ENCODE measurements at regions not wholly inside any gene's neighbourhood (a gene's known extent, or its start where the extent isn't known, plus 50 kb on each side); places are given as distances from the start of the nearest gene placed in this dataset.

DNA sequence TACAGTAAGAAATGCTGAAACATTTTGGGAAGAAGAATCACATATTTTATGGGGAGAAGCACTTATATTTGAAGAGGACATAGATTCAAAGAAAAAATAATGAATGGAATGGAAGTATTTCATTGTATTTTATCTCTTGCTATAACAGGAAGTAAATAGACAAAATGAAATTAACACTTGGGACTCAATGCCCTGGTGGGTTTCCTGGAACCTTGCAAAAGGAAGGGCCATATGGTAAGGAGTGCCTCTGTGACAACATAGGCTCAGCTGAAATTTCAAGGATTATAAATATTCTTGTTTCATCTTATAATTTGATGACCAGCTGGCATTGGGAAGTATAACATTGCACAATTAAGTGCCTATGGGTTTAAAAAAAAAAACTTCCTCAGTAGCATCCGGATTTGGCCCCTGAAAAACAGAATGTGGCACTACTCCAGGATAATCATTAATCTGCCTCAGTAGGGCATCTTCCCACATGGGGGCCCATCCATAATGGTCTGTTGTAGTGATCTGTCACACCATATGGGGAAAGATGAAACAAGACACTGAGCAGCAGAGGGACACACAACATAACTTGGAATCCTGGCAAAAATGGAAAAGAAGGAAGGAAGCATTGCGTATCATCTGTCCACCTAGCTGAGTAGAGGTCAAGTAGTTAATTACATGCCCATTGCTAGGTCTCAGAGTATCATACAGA is 321.6 kb downstream of the NDFIP2 start:
- TF ChIP-seq, protein P1, sequence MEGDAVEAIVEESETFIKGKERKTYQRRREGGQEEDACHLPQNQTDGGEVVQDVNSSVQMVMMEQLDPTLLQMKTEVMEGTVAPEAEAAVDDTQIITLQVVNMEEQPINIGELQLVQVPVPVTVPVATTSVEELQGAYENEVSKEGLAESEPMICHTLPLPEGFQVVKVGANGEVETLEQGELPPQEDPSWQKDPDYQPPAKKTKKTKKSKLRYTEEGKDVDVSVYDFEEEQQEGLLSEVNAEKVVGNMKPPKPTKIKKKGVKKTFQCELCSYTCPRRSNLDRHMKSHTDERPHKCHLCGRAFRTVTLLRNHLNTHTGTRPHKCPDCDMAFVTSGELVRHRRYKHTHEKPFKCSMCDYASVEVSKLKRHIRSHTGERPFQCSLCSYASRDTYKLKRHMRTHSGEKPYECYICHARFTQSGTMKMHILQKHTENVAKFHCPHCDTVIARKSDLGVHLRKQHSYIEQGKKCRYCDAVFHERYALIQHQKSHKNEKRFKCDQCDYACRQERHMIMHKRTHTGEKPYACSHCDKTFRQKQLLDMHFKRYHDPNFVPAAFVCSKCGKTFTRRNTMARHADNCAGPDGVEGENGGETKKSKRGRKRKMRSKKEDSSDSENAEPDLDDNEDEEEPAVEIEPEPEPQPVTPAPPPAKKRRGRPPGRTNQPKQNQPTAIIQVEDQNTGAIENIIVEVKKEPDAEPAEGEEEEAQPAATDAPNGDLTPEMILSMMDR (optimal IDR thresholded peaks at IDR 0.05 in 1 of 3, IDR thresholded peaks at IDR 0.05 in 1 of 3, conservative IDR thresholded peaks at IDR 0.05 in 1 of 3; ENCODE audit: extremely low read depth in 1 of 3, insufficient read depth in 2 of 3, low read length in 3 of 3): no peak
- TF ChIP-seq EZH2 (IDR thresholded peaks at IDR 0.05; ENCODE audit: low read length): no peak

All from keratinocyte (primary cell).